RWPE2 (cell line): ENCODE measurements at regions not wholly inside any gene's neighbourhood (a gene's known extent, or its start where the extent isn't known, plus 50 kb on each side); places are given as distances from the start of the nearest gene placed in this dataset.
A peak's percentile ranks its signal among the peaks of the same experiment; 100 is the strongest.

Source experiments
- ATAC-seq: fragments of 200-7000 bp; cut with Tn5 transposase; 3 replicates; pipeline ENCODE4 v1.9.1; 2021; ENCODE audit warnings: low read depth
- DNase-seq: peaks from one replicate; pipeline ENCODE4 v3.0.0-alpha.2; 2020; ENCODE audit warnings: low spot score
- H3K27ac ChIP-seq: fragments of 450-650 bp; 2 replicates; pipeline ENCODE4 v1.5.1; 2017; ENCODE audit warnings: mild to moderate bottlenecking; ENCODE audit not compliant: poor library complexity, severe bottlenecking
- H3K27me3 ChIP-seq: fragments of 250-450 bp; sonication (Bioruptor Pico); 2 replicates; pipeline ENCODE4 v1.5.1; 2021; ENCODE audit warnings: mild to moderate bottlenecking, moderate library complexity; ENCODE audit not compliant: insufficient read depth, poor library complexity, severe bottlenecking
- H3K36me3 ChIP-seq: fragments of 250-450 bp; sonication (Bioruptor Pico); 2 replicates; pipeline ENCODE4 v1.5.1; 2020; ENCODE audit warnings: low read depth, mild to moderate bottlenecking, moderate library complexity
- H3K4me1 ChIP-seq: fragments of 250-450 bp; sonication (Bioruptor Pico); 2 replicates; pipeline ENCODE4 v1.5.1; 2021; ENCODE audit warnings: mild to moderate bottlenecking, moderate library complexity; ENCODE audit not compliant: insufficient read depth, poor library complexity, severe bottlenecking
- H3K4me3 ChIP-seq: fragments of 250-450 bp; sonication (Bioruptor Pico); 2 replicates; pipeline ENCODE4 v1.5.1; 2021; ENCODE audit warnings: mild to moderate bottlenecking, moderate library complexity; ENCODE audit not compliant: severe bottlenecking
- H3K9me3 ChIP-seq: fragments of 250-450 bp; sonication (Bioruptor Pico); 2 replicates; pipeline ENCODE4 v1.5.1; 2021; ENCODE audit warnings: mild to moderate bottlenecking, moderate library complexity; ENCODE audit not compliant: severe bottlenecking
- TF ChIP-seq, protein P1 (sequence below): fragments of 450-650 bp; IDR thresholded peaks from one replicate; pipeline ENCODE4 v1.5.1; 2017; ENCODE audit warnings: mild to moderate bottlenecking, moderate library complexity; ENCODE audit not compliant: poor library complexity, severe bottlenecking

DNA sequence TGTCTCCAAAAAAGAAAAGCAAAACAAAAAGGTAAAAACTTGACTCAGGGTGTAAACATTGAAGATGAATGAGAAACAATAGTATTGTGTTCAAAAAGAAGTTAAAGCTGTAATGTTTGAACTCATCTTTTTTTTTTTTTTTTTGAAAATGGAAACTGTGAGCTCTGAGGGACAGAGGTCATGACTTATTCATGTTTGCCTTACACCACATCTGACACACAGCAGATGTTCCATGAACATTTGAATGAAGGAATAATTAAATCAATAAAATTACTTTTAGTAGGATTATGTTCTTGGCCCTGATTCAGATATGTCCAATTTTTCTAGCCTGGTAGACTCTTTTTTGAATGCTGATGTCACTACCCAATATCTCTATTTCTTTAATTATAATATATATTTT is 95.7 kb upstream of the MED13 start:
- no peak for ATAC-seq
- Histone ChIP-seq H3K27ac (no peak overlapping the region), H3K4me3 (no peak overlapping the region), H3K9me3 (no peaks in the 10 kb centered on the region), H3K27me3 (no peaks in the 10 kb centered on the region), H3K36me3 (no peaks in the 10 kb centered on the region), H3K4me1 (no peaks in the 10 kb centered on the region)
- TF ChIP-seq, protein P1, sequence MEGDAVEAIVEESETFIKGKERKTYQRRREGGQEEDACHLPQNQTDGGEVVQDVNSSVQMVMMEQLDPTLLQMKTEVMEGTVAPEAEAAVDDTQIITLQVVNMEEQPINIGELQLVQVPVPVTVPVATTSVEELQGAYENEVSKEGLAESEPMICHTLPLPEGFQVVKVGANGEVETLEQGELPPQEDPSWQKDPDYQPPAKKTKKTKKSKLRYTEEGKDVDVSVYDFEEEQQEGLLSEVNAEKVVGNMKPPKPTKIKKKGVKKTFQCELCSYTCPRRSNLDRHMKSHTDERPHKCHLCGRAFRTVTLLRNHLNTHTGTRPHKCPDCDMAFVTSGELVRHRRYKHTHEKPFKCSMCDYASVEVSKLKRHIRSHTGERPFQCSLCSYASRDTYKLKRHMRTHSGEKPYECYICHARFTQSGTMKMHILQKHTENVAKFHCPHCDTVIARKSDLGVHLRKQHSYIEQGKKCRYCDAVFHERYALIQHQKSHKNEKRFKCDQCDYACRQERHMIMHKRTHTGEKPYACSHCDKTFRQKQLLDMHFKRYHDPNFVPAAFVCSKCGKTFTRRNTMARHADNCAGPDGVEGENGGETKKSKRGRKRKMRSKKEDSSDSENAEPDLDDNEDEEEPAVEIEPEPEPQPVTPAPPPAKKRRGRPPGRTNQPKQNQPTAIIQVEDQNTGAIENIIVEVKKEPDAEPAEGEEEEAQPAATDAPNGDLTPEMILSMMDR, result no peak
- no peak for DNase-seq

DNA sequence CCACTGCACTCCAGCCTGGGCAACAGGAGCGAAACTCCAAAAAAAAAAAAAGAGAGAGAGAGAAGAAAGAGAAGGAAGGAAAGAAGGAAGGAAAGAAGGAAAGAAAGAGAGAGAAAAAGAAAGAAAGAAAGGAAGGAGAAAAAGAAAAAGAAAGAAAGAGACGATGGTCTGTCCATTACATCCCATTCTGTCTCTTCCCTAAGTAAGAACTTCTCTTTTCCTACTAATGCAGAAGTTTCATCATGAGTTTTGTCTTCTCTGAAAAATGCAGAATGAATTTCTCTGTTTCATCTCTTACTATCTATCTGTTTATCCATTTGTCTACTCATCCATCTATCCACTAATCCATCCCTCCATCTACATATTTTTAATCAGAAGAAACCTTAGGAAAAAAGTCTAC is 94.9 kb upstream of the MED13 start:
- DNase-seq (no peak), ATAC-seq (no peak)
- Histone ChIP-seq H3K27ac (no peak overlapping the region), H3K4me1 (no peaks in the 10 kb centered on the region), H3K36me3 (no peaks in the 10 kb centered on the region), H3K4me3 (no peak overlapping the region), H3K9me3 (no peaks in the 10 kb centered on the region), H3K27me3 (no peaks in the 10 kb centered on the region)
- TF ChIP-seq, protein P1, result no peak

DNA sequence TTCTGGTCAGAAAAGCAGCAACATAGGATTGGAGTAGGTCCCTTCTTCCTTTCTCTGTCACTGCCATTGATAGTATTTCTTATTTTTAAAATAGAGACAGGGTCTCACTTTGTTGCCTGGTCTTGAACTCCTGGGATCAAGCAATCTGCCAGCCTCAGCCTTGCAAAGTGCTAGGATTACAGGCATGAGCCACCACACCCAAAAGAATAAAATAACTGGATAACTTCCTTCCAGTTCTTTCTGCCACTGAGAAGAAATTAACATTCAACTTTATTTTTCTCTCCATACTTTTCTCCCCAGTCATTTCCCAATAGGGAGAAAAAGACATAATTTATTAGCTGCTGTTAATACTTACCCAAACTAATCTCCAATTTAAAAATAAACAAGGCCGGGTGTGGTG is 91.9 kb upstream of the MED13 start:
- DNase-seq (no peak), ATAC-seq (no peak)
- TF ChIP-seq, protein P1, result no peak
- Histone ChIP-seq H3K4me3 (no peak overlapping the region), H3K27me3 (no peaks in the 10 kb centered on the region), H3K27ac (no peak overlapping the region), H3K36me3 (no peaks in the 10 kb centered on the region), H3K4me1 (no peaks in the 10 kb centered on the region), H3K9me3 (no peaks in the 10 kb centered on the region)

DNA sequence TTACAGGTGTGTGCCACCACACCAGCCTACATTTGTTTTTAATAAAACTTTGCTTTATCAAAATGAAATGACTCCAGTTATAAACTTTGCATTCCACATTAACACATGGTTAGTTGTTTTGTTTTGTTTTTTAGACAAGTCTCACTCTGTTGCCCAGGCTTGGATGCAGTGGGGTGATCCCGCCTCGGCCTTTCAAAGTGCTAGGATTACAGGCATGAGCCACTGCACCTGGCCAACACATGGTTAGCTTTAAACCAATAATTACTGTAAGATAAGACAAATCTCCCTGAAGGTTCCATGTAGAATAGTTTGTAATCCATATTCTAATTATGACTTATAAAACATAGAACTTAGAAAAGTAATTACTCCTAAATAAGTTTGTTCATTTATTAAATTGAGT is 89.8 kb upstream of the MED13 start:
- TF ChIP-seq, protein P1, result no peak
- ATAC-seq (no peak), DNase-seq (no peak)
- Histone ChIP-seq H3K9me3 (no peaks in the 10 kb centered on the region), H3K4me1 (peaks cover 5% of the 10 kb centered on the region), H3K4me3 (no peak overlapping the region), H3K27me3 (no peaks in the 10 kb centered on the region), H3K27ac (no peak overlapping the region), H3K36me3 (no peaks in the 10 kb centered on the region)

DNA sequence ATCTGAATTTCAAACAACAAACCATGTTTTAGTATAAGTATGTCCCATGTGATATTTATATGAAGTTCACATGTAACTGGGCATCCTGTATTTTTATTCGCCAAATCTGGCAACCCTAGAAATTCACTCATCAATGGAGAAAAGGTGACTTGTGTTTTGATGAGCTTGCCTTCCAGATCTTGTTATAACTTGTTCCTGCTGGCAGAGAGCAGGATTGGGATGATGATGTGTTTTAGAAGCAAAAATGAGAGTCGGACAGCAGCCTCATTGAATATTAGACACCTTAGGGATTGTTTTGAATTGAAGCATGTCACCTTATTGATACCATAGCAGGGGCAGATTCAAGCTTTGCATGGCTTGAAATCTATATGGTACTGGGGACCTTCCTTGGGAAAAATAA is 85.4 kb upstream of the MED13 start:
- Histone ChIP-seq H3K4me1 (peaks cover 5% of the 10 kb centered on the region), H3K9me3 (no peaks in the 10 kb centered on the region), H3K4me3 (no peak overlapping the region), H3K36me3 (no peaks in the 10 kb centered on the region), H3K27ac (no peak overlapping the region), H3K27me3 (no peaks in the 10 kb centered on the region)
- DNase-seq, result no peak
- TF ChIP-seq, protein P1, result no peak
- peak; percentile 45; the same call in 2 of the 3 replicates for ATAC-seq
